ENCODE measurements at regions not wholly inside any gene's neighbourhood (a gene's known extent, or its start where the extent isn't known, plus 50 kb on each side); places are given as distances from the start of the nearest gene placed in this dataset.

DNA sequence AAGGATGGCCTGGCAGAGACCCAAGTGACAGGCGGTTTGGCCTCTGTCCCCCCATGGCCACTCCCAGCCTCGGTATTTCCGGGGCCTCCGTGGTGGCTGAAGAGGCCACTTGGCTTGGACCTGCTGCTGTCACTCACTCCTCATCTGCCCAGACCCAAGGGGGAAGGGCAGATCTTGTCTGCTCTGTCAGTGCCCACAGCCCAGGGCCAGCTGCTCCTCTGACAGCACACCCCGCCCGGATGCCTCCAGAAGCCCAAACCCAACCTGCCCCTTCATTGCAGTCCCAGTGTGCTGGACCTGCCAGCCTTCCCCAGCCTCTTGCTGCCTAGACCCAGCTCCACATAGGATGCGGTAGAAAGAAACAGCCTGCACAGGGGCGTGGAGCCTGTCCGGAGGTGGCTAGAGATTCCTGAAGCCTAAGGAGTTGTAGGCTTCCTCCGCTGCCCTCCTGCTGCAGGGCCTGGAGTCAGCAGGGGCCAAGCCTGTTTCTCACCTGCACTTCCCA lies 52.0 kb downstream of the MAGEF1 start:
- peak; percentile 34 for DNase-seq

DNA sequence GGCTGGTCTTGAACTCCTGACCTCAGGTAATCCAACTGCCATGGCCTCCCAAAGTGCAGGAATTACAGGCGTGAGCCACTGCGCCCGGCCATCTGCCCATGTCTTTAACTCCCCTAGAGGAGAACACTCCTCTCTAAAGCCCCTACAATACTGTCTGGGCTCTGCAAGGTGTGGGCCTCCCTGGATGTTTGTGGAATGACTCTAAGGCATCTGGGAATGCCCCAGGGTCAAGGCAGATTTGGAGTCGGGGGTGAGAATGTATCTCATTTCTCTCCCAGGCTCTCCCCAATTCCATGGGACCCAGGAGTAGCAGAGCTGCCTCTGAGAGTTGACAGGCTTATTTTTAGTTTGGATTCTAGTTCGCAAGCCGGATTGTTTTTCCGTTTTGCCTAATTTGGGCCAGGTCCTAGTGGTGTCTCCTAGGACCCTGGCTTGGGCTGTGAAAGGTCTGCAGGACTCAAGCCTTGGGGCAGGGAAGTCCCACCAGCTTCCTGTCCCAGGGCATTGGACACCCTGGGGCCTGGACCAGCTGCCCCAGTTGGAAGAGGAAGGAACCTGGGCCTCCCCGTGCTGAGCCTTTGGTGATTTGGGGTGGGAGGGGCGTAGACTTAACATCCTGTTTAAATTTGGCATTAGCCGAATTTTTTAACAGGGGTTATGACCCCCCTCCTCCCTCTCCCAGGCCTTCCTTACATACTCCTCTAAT lies 53.5 kb downstream of the MAGEF1 start:
- no peak for DNase-seq

DNA sequence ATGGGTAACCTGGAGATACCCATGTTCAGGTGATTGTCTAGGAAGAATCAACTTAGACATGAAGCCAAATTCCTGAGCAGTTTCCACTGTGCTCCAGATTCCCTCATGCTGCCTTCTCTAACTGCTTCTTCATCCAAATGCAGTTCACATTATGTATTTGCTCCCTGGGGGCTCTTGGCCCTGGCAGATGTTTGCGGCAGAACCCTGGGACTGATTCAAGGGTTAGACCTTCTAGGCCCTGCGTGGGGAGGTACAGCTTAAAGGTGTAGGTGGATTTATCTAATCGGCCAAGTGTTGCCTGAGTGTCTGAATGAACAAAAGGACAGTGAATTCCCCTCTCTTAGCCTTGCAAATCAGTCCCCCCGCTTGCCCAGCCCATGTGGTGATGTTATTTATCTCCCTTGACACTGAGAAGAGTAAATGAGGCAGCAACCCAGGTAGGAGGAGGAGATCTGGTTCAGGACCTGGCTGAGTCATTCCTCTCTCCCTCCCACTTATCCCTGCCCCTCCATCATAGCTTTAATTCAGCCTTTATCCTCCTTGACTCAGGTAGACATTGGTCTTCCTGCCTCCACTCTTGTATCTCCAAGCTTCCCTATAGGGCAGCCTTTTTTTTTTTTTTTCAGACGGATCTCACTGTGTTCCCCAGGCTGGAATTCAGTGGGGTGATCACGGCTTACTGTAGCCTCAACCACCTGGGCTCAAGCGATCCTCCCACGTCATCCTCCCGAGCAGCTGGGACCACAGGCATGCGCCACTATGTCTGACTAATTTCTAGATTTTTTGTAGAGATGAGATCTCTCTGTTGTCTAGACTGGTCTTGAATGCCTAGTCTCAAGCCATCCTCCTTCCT lies 54.8 kb downstream of the MAGEF1 start:
- DNase-seq, result peak; percentile 75

DNA sequence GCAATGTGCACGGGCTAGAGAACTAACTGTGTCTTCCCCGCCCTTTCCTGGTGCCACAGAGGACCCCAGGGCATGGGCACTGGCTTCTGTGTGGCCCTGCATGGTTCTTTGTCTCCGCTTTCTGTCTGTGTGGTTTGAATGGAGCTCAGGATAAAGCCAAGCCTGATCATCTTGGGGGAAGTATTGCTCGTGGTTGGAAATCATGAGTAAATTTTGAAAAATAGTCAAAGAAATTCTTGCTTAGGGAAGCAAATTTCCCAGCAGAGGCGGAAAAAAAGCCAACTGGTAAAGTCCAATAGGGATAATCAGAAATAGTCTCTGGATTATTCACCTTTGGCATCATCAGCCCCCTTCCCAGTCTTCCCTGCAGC lies 55.4 kb downstream of the MAGEF1 start:
- no peak for DNase-seq

DNA sequence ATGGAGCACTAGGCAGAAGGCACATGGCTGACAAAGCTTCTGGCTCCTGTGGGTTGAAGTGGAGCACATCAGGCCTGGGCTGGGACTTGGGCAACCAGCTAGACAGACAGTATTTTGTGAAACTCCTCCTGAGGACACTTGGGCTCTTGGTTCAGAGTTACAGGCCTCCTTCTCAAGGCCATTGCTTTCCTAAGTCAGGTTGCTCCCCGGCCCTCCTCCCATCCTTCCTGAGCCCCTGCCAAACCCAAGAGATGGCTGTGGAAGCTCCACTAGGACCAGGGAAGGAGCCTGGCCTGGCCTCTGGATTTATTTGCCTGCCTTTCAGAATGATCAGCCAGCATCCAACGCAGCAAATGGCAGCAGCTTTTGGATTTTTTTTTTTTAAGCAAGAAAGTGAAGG lies 56.3 kb downstream of the MAGEF1 start:
- DNase-seq, result no peak

DNA sequence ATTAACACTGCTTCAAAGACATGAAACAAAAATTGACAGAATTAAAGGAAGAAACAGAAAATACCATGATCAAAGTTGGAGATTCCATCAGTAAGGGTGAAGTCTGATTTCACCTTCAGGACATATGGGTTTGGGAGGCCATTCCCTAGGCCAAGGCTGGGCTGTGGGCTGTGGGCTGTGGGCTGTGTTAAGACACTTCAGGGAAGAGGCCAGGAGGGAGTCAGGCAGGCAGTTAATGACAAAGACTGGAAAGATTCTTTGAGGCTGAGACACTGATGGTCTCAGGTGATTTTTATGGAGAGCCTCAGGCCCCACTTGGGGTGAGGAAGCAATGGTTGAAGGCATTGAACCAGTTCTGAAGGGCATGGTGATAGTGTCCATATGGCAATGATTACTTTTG lies 57.5 kb downstream of the MAGEF1 start:
- no peak for DNase-seq

DNA sequence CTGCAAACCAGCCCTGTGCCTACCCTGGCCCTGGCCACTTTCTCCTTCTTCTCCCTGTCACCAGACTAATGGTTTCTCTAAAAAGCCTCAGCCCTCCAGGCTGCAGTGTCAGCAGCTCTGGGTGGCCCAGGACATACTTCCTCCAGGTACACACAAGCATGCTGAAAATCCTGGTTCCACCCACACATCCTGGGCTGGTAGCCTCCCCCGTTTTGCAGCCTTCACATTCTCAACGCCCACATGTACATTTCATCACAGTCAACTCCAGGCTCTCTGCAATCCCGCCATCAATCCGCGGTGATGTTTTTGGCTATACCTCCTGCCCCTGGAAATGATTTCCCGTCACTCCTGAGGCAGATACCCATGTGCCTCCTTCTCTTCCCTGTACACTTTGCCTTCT lies 59.4 kb downstream of the MAGEF1 start:
- DNase-seq, result no peak

DNA sequence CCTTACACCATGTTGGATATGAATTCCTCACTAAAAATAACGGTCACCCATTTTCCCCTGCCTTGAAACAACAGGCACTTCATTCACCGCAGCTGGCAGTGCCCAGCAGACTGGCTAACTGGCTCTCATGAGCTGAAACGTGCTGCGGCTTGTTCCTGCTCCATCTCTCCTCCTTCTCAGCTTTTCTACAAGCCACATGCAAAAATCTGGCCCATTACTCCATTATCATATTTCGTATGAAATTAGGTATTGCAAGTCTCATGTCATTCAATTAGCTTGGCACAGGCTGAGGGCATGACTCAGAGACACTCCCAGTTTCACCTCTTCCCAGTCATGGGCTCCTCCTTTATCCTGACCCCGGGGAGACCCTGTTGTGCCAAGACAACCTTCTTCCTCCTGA lies 60.0 kb downstream of the MAGEF1 start:
- no peak for DNase-seq

DNA sequence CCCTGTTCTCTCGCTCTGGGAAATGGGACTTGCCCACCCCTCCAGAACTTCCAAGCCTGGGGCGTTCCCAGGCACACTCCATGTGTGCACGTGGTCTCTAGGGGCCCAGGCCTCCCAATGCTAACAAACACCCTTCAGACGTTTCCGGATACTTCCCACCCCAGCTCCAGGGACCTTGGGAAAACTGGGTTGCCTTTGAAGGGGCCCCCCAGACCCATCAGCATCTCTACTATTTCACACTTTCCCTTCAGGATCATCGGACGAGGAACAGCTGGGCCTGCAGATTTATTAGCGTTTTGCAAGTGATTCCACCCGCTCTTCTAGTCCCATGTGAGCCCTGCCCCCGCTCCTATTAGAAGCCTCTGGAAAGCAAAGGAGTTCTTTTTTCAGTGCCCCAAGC lies 63.2 kb downstream of the MAGEF1 start:
- DNase-seq, result no peak

DNA sequence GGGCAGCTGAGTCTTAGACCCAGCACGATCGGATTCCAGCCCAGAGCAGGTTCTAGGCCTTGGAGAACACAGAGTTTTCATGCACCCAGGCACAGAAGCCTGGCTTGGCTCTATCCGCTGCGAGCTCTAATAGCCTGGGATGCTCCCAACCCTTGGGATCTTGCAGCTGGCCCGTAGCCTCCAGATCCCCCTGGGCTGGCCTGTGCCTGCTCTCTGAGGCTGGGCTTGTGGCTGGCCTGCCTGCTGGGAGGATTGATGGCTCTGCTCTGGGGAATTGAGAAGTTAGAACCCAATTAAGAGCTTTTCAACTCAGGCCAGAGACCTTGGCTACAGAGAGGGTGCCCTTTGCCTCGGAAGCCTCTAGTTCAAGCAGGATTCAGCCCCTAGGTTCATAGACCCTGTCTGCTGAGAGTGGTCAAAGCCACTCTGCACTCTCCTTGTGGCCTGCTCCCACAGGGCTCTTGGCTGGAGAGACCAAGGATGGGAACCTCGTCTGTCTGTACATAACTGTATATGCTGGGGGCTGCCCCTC lies 64.4 kb downstream of the MAGEF1 start:
- DNase-seq, result no peak

DNA sequence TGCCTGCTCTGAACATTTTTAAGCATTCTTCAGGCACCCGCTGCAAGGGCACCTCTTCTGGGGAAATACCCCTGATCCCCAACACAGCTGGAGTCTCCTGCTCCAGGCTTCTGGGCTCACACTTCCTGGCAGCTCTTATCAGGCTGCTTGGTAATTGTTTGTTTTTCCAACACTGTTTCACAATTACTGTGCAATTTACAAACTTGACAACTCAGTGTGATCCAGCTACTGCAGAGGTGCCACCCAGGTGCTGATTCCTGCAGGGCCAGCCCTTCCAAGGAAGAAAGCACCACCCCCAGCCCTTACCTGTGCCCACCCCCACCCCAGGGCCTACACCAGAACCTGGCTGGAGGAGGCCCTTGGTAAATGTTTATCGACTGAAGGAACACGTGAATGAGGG lies 66.5 kb downstream of the MAGEF1 start:
- no peak for DNase-seq

DNA sequence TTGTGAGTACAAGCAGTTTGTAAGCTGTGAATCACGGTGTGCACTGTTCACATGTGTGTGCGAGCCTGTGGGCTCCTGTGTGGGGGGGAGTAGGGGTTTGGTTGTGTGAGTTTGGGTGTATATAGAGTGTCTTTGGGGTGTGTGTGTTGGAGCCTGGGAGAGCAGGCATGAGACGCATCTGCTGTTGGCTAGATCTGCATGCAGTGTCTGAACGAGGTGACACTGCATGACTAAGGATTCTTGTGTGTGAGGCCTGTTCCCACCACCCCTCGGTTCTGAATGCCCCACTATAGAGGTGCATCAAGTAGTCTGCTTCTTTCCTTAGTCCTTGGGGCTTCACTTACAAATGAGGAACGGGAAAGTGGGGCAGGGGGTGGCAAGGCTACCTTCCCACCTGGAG lies 68.4 kb downstream of the MAGEF1 start:
- DNase-seq, result no peak

DNA sequence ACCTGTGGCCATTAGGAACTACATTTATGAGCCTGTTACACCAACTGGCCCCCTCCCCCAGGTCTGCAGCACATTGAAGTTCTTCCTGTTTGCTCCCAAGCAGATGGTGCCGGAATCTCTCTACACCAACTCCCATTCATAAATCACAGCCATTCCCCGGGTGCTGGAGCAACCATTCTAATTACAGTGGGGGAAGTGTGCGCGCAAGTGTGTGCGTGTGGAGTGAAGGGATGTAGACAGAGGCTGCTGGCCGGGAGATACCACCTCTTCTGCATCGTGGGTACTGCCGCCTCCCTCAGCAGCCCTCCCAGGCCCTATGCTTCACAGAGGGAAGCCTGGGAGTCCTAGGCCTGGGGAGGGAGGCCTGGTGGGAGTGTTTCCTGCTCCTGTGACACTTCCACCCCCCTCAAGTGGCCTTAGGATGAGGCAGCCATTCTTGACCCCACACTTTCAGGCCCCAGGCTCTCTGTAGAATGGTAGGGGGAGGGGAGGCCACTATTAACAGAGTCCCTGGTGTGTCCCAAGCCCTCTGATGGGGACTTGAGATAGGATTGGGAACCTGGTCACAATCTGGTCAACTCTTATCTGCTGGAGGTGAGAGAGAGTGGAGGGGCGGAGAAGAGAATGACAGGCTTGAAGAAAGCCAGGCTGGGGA lies 69.1 kb downstream of the MAGEF1 start:
- DNase-seq, result no peak

DNA sequence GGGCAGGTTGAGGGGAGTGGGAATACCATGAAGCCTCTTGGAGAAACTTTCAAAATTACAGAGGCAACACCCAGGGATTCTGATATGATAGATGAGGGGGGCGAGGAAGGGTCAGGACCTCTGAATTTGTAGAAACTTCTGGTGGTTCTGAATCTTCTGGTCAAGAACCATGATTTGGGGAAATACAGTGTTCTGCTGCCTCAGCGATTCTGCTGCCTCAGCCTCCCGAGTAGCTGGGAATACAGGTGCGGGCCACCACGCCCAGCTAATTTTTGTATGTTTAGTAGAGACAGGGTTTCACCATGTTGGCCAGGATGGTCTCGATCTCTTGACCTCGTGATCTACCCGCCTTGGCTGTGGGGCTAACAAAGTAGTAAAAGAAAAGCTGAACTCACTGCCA lies 70.4 kb downstream of the MAGEF1 start:
- DNase-seq, result no peak

DNA sequence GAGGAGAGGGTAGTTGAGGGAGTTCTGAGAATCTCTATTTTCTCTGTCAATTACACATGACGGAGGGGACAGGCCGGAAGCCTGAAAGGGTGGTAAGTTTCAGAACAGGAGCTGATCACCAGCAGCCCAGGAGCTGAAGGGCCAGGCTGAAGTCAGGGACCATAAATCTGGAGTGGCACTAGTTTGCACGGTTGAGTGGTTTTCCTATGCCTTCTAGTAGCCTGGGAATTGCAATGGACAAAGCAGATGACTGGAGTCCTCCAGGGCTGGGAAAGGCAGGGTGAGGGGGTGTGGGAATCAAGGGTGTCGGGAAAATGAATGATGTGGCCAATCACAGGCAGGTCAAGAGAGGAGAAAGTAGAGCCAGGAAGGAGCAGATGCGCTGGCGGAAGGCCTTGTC lies 72.5 kb downstream of the MAGEF1 start:
- DNase-seq, result no peak

DNA sequence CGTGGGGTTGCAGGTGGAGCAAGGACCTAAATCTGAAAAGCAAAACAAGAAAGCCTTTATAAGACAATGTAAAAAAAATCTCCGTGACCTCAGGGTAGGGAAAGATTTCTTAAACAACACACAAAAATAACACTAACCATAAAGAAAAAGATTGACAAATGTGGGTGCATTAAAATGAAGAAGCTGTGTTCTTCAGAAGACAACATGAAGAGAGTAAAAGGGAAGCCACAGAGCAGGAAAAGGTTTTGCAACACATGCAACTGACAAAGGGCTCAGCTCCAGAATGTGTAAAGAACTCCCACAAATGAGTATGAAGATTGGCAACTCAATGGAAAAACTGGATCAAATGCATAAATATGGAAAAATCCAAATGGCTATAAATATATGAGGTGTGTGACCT lies 74.2 kb downstream of the MAGEF1 start:
- no peak for DNase-seq

DNA sequence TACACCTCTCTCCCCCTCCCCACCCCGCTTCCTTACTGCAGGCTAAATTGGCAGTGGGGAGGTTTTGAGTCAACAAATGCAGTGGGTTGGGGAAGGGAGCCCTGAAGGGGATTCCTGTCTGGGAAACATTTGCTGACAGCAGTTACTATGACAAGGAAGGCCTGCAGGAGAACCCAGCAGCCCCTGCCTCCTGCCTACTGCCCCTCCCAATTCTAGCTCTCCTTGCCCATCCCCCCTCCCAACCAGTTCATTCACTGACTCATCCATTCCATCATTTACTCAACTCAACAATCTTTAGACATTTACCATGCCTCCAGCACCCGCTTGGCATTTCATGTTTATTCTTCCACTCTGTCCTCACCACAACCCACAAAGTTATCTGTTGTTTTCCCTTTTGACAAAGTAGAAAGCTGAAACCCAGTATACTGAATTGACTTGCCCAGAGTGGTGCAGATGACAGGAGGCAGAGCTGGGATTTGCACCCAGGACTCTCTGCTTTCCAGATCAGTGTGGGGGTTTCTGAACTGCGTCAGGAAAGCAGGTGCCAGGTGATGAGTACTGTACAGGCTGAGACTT lies 75.0 kb downstream of the MAGEF1 start:
- peak; percentile 64 for DNase-seq

DNA sequence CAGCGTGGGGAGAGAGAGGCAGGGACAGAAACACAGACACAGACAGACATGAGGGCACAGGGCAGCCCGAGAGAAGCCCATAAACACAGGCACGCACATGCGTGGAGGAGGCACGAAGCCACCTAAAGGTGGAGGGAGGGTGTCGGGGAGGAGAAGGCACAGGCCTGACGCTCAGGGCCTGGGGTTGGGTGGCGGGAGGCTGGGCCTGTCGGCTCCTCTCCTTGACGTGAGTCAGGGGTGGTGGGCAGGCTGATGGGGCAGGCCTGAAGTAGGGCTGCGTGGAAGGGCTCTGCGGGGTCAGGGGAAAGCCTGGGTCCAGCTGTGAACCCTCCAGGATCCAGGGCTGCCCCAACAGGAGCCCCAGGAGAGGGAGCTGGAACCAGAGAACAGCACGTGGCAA lies 74.2 kb downstream of the EPHB3 start:
- no peak for DNase-seq

DNA sequence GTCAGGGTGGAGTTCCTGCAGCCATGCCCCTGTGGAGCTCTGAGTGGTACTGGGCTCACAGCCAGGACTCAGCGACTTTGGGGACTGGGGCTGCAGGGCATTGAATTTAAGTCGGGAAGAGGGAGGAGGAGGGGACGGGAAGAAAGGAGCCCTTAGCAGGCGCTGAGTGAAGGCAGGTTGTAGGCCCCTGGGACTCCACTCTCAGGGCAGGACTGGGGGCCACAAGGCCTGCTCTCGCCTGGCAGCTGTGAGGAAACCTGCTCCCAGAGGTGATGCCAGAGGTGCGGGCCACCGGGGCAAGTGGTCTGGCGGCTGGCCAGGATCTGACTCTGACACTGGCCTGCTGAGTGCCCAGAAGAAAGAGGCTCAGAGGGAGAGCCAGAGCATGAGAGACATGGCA lies 73.5 kb downstream of the EPHB3 start:
- no peak for DNase-seq

DNA sequence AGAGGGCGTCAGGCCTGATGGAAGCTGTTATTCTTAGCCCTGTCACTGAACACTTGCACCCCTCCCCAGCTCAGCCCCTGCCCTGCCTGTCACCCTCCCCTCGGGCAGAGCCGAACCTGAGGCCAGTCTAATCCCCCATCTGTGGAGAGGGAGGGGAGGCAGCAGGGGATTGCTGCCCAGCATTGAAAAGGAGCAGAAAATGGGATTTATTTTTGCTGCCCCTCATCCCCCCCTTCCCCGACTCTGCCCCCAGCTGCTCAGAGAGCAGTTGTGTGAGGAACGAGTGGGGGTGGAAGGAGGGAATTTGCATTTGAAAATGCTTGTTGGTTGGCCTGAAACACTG lies 71.6 kb downstream of the EPHB3 start:
- no peak for DNase-seq

DNA sequence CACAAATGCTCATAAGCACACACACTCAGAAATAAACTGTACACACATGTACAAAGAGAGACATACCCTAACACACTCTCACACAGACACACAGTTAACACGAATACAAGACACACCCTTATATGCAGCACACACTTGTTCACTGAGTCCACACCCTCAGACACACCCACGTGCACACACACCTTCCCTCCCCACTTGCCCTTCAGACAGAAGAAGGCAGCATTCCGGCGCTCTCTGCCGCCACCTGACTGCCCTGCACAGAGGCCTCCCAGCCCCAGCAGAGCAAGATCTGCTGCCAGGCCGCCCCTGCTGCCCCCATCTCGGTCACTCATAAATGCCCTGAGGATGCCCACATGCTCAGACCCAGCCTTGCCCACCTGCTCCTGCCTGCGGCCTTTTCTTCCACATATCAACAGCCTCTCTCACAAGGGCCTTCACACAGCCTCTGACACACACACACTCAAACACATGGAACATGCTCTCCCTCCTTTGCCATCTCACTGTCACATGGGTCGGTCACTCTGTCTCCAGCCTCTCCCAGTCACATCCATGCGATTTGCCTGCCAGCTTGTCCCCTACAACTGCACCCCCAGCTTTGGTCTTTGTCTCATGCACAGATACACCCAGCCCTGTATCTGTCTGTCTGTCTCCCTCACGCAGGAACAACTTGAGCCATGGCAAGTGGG lies 71.1 kb downstream of the EPHB3 start:
- DNase-seq, result no peak

All from EL (cell line).